Gastroesophageal sphincter (tissue), 3 donors: ENCODE measurements at regions not wholly inside any gene's neighbourhood (a gene's known extent, or its start where the extent isn't known, plus 50 kb on each side); places are given as distances from the start of the nearest gene placed in this dataset.

Experiments
- EP300 ChIP-seq: sonication (generic); formaldehyde crosslinking; IDR thresholded peaks from one replicate; pipeline ENCODE4 v1.6.1; 2017; ENCODE audit warnings: antibody characterized with exemption, mild to moderate bottlenecking
- POLR2A ChIP-seq, 2 donors: fragments of 450-650 bp; IDR thresholded peaks; one replicate each; pipeline ENCODE4 v1.6.1; 2017; ENCODE audit warnings: antibody characterized with exemption in 2 of 2, mild to moderate bottlenecking in 2 of 2, moderate library complexity in 1 of 2
- POLR2AphosphoS5 ChIP-seq: sonication (generic); formaldehyde crosslinking; IDR thresholded peaks from one replicate; pipeline ENCODE4 v1.6.1; 2017; ENCODE audit warnings: antibody characterized with exemption
- TF ChIP-seq, protein P1 (sequence below), 4 experiments: fragments of 200-600 bp in 2 of 4; fragments of 450-650 bp in 2 of 4; sonication (generic) in 1 of 4; IDR thresholded peaks; one replicate each; pipeline ENCODE4 v1.5.1; 2017 to 2019; ENCODE audit warnings: antibody characterized with exemption in 4 of 4, mild to moderate bottlenecking in 2 of 4, moderate library complexity in 2 of 4

DNA sequence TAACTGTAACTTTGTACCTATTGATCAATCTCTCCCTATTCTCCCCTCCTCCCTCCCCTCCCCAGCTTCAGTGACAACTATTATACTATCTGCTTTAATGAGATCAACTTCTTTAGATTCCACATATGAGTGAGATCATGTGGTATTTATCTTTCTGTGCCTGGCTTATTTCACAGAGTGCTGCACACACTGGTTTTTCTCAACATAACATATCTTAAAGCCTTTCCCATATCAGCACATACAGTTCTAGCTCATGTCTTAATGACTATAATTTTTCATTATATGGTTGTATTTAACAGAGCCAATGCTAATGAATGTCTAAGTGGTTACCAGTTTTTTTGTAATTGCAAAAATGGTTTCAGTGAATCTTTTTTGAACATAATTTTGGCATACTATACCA, 340.3 kb upstream of the DDI1 start:
- peak; percentile 36 for TF ChIP-seq POLR2AphosphoS5
- TF ChIP-seq, protein P1, sequence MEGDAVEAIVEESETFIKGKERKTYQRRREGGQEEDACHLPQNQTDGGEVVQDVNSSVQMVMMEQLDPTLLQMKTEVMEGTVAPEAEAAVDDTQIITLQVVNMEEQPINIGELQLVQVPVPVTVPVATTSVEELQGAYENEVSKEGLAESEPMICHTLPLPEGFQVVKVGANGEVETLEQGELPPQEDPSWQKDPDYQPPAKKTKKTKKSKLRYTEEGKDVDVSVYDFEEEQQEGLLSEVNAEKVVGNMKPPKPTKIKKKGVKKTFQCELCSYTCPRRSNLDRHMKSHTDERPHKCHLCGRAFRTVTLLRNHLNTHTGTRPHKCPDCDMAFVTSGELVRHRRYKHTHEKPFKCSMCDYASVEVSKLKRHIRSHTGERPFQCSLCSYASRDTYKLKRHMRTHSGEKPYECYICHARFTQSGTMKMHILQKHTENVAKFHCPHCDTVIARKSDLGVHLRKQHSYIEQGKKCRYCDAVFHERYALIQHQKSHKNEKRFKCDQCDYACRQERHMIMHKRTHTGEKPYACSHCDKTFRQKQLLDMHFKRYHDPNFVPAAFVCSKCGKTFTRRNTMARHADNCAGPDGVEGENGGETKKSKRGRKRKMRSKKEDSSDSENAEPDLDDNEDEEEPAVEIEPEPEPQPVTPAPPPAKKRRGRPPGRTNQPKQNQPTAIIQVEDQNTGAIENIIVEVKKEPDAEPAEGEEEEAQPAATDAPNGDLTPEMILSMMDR (IDR thresholded peaks at IDR 0.05), result no peak
- no peak for TF ChIP-seq POLR2A (IDR thresholded peaks at IDR 0.05)
- TF ChIP-seq EP300, result no peak
